GM21526 (cell line): ENCODE measurements at regions not wholly inside any gene's neighbourhood (a gene's known extent, or its start where the extent isn't known, plus 50 kb on each side); places are given as distances from the start of the nearest gene placed in this dataset.
"Not testable (repeated sequence)": the region's sequence is repeated elsewhere in the genome, so short reads cannot be mapped to it uniquely, and the experiment has no call there.

Source experiments
- ATAC-seq: cut with Tn5 transposase; IDR thresholded peaks from one replicate; pipeline ENCODE4 v1.9.1; 2021; ENCODE audit warnings: moderate library complexity; ENCODE audit not compliant: unreplicated experiment, low FRiP score

DNA sequence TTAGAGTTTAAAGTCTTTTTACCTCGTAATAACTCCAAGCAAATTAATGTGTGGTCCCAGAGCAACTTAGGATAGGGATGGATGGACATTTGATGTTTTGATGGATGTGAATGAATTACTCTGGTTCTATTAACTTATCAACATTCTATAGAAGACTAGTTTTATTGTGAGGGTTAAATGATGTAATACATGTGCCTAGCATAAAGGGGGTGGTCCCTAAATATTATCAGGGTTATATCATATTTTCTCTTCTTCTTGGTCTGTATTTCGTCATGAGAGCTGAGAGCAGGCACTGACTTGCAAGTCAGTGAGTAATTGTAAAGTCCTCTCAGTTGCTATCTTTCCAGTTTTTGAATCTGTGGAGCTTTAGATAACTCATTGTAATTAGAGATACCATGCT is 219.3 kb downstream of the GATA3 start:
- no peak for ATAC-seq

GRCh38 chr10:8275911-8276310 is 221.4 kb downstream of the GATA3 start:
- ATAC-seq: no peak

- no peak for ATAC-seq
Observed at GRCh38 chr10:8278099-8278498, 223.6 kb downstream of the GATA3 start.

GRCh38 chr10:8279598-8279997 is 225.1 kb downstream of the GATA3 start:
- no peak for ATAC-seq

- no peak for ATAC-seq
Observed at GRCh38 chr10:8280946-8281345, 226.5 kb downstream of the GATA3 start.

- ATAC-seq: no peak
Observed at GRCh38 chr10:8282340-8282739, 227.9 kb downstream of the GATA3 start.

DNA sequence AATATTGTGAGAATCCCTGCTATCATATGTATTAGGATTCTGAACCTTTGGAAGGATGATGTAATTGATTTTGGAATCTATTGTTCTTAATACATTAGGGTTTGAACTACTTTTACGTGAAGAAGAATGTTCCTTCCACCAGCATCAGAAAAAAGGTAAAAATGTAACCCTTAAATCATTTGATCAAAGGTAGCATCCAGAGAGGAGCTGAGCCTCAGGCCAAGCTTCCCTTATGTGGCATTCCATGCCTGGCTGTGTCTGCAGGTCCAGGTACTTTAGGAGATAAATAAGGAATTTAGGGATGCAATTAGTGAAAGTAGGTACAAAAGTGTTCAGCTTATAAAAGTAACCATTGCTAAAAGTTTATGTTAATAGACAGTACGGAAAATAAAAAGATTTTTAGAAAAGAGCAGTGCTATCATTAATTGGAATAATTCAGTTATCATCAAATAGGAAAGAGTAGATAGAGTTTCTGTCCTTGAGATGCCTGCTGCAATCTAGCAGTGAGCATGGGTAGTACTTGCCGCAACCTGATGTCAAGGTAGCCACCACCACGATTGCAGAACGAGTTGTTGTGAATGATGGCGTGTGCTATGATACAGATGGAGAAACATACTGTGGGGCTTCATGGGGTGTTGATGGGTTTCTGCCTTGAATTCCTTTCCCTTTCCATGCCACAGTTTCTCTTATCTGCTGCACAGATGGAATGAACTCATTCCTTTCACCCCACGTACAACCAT is 228.8 kb downstream of the GATA3 start:
- ATAC-seq: no peak

DNA sequence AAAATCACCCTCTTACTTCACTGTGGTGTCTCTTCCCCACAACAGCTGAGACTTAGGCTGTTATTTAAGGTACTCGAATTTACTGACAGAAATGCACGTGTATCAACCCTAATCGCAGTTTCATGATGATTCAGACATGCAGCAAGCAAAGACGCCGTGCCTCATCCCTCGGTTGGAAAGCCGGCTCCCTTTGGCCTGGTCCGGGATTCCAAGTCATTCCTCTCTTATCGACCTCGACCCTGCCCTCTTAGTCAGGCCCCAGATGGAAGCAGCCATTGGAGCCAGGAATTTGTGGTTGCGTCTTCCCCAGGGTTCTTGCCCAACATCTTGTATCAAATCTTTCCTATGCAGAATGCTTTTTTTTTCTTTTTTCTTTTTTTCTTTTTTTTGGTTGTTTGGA is 229.5 kb downstream of the GATA3 start:
- ATAC-seq: no peak

GRCh38 chr10:8285970-8286369 is 231.5 kb downstream of the GATA3 start:
- ATAC-seq: not testable (repeated sequence)

GRCh38 chr10:8288600-8288999 is 234.1 kb downstream of the GATA3 start:
- ATAC-seq: no peak

DNA sequence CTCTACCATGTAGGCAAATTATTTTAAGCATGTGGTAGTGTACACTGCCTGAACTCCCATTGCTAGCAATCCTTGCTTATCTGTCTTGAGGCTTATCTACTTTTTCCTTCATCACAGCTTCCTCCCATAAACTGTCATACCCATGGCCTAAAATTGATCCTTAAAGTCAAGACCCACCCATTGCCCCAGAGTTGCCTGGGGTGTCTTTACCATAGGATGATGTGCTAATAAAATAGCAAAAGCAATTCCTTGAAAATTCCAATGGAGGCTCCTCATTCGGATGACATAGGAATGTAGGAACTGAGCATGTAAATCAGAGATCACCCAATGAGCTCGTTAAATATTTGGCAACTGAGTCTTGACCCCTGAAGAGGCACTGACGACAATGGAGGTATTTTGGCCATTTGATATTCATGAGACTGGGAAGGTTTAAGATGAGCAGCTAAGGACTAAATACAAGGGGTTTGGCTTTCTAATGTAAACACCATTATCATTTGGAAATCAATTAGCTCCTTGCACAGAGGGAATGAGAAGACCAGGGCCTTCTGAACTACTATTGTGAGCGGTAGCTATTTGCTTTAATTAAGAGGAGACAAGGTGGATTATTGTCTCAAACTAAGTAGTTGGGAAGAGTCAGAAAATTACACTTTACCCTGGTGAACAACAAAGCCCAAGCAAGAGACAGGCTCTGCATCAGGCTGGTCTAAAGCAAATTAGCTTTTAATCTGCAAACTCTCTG is 234.9 kb downstream of the GATA3 start:
- no peak for ATAC-seq

- no peak for ATAC-seq
Observed at GRCh38 chr10:8294779-8295178, 240.3 kb downstream of the GATA3 start.

DNA sequence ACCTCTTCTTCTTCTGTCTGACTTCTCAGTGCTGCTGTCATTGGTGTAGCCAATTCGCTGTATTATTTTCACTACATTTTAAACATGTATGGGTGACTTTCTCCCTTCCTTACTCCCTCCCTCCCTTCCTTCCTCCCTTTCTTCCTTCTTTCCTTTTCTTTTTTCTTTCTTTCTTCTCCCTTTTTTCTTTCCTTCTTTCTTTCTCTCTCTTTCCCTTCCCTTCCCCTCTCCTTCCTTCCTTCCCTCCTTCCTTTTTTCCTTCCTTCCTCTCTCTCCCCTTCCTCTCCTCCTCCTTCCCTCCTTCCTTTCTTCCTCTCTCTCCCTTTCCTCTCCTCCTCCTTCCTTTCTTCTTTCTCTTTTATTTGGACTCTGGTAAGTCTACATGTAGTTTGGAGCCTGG is 240.8 kb downstream of the GATA3 start:
- ATAC-seq: no peak

DNA sequence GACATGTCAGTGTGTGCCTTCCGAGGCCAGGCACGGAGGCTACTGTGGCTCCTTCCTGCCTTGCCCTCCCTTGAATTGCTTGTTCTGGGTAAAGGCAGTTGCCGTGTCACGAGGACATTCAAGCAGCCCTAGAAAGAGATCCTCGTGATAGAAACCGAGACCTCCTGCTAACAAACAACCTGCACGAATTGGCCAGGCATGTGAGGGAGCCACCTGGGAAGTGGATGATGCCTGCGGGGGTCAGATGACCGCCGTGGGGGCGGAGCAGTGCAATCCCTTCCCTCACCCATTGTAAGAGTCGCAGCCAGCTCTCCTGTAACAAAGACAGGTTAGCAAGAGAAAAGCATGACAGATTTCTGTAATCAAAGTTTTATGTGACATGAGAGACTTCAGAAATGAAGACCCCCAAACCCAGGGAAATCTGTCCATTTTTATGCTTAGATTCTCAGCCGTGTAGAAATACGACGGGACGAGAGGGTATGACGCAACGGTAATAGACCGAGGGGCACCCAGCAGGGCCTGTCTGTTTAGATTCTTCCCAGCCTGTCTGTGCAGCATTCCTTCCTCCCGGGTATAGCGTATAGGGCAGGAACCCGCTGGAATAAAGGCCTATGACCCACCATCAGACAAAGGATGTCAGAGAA is 241.7 kb downstream of the GATA3 start:
- no peak for ATAC-seq

- ATAC-seq: no peak
Observed at GRCh38 chr10:8296734-8297101, 242.2 kb downstream of the GATA3 start.

GRCh38 chr10:8297107-8297506 is 242.6 kb downstream of the GATA3 start:
- ATAC-seq: no peak

DNA sequence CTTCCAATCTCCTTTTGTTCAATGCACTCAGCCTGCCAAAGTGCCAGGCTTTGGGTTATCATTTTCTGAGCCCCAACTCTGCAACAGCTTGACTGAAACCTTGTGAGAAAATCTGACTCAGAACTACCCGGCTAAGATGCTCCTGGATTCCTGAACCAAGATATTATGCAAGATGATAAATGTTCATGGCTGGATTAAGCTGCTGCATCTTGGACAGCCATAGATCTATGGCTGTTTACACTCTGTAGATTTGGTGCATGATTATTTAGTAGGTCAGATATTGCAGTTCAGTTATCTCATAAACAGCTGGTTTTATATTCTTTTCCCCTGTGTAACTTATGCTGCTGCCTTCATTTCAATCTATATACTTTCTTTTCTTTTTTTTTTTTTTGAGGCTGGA is 243.5 kb downstream of the GATA3 start:
- ATAC-seq: no peak

- ATAC-seq: no peak
Observed at GRCh38 chr10:8298896-8299570, 244.5 kb downstream of the GATA3 start.

DNA sequence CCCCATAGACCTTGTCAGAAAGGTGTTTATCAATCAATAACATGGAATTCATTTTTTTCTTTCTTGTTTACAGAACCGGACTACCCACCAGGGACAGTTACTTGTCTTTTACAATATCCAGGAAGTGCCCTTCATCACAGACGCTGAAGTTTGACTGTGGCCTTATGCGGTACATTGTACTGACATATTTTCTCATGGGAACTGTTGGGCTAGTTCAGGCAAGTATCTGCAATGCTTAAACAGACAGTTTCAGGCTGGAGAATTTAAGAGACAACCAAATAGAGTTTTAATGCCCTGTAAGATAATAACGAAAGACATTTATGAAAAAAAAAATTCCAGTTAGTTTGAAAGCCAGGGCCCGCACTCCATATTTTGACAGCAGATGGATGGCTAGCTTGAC is 246.4 kb downstream of the GATA3 start:
- ATAC-seq: no peak

GRCh38 chr10:8301333-8301732 is 246.8 kb downstream of the GATA3 start:
- no peak for ATAC-seq

DNA sequence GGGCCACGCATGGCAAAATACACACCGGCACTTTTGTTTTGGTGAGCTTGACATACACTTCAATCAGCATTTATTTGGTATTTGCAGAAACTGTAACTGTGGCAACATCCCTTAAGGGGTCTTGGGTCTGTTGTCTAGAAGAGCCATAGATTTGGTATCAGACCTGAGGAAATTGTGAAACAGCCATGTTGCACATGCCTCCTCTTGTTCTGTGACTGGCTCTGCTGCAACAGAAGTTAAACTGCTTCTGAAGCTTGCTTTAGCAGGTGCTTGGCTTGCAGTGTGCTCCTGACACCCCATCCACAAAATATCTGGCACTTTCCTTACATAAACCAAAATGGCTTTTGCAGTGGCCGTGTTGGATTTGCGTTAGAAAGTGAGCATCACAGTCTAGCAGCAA is 247.3 kb downstream of the GATA3 start:
- no peak for ATAC-seq
